ENCODE measurements at regions not wholly inside any gene's neighbourhood (a gene's known extent, or its start where the extent isn't known, plus 50 kb on each side); places are given as distances from the start of the nearest gene placed in this dataset.

DNA sequence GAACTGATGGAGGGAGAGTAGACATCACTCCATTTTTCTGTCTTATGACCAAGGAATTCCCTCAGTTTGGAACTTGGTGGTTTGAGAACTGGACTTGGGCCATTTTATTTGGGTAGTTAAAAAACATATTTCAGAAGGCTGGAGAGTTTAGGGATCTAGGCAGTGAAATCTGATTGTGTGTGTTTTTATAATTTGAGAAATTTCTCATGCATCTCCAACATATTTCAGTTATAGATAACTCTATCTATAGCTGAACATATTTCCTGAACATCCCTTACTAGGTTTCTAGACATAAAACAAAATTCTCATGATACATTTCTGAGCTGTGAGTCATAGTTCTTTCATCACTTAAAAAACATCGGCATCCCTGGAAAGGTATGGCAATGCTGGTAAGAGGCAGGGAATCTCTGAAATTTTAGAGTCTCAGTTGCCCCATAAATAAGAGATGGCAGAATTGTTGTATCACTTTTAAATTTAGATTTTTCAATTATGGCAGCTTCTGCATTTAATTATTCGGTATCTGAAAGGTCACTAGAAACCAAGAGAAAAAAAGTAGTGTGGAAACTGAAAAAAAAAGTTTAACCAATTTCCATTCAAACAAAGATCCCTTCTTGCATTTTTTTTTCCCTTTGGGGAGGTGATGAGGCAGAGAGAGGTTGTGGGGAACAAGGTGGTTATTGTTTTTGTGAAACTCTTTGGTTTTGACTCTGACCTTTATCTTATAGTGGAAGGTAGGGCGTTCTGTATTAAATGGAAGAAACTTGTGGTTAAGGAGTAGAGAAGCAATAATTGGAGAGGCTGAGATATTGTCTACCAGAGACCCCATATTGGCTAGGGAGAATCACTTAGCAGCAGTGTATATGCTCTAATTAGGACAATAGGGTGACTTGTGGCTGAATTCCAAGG lies 102.9 kb downstream of the FASLG start:
- Histone ChIP-seq H3K27ac (no peak overlapping the region), H2AFZ (no peak overlapping the region), H3K4me2 (no peak overlapping the region), H3K4me3 (no peak overlapping the region), H3K27me3 (no peaks in the 10 kb centered on the region), H3K9me2 (replicated peaks; ENCODE audit: insufficient read depth) (no peaks in the 10 kb centered on the region), H4K20me1 (ENCODE audit: insufficient read depth, poor library complexity, severe bottlenecking) (no peaks in the 10 kb centered on the region), H3K4me1 (ENCODE audit: insufficient read depth) (no peaks in the 10 kb centered on the region), H3K9me3 (ENCODE audit: low read depth) (no peaks in the 10 kb centered on the region), H3K36me3 (replicated peaks; ENCODE audit: insufficient read depth, low read depth) (no peaks in the 10 kb centered on the region), H3K79me2 (no peaks in the 10 kb centered on the region)
- no peak for DNase-seq (ENCODE audit: low spot score)
- 85% methylated on average over 3 of the region's 3 CpGs for WGBS (ENCODE audit: low lambda C conversion rate, missing lambda C conversion rate)
- TF ChIP-seq EZH2 (IDR thresholded peaks at IDR 0.05; ENCODE audit: borderline replicate concordance), result no peak
- no peak for TF ChIP-seq EZH2phosphoT487 (IDR thresholded peaks at IDR 0.05; ENCODE audit: low read depth, severe bottlenecking, unreplicated experiment)
- TF ChIP-seq, protein P1, sequence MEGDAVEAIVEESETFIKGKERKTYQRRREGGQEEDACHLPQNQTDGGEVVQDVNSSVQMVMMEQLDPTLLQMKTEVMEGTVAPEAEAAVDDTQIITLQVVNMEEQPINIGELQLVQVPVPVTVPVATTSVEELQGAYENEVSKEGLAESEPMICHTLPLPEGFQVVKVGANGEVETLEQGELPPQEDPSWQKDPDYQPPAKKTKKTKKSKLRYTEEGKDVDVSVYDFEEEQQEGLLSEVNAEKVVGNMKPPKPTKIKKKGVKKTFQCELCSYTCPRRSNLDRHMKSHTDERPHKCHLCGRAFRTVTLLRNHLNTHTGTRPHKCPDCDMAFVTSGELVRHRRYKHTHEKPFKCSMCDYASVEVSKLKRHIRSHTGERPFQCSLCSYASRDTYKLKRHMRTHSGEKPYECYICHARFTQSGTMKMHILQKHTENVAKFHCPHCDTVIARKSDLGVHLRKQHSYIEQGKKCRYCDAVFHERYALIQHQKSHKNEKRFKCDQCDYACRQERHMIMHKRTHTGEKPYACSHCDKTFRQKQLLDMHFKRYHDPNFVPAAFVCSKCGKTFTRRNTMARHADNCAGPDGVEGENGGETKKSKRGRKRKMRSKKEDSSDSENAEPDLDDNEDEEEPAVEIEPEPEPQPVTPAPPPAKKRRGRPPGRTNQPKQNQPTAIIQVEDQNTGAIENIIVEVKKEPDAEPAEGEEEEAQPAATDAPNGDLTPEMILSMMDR (IDR thresholded peaks at IDR 0.05; ENCODE audit: poor library complexity), result no peak

DNA sequence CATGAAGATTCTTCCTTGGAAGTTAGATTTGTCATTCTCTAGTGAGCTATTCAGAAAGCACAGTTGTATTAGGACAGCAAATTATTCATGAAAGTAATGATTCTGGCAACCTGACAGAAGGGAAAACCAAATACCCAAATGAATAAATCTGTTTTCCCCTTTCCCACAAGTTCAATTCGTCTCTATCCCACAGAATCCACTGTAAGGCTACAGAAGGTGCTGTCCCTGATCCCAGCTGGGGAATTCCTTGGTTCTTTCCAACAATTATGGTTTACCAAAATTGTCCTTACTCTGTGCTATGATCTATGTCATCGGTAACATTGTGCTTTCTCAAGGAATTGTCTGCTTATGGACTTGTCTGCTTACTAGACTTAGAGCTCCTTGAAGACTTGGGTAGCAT lies 104.2 kb downstream of the FASLG start:
- H3K4me2 ChIP-seq, result no peak overlapping the region
- H4K20me1 ChIP-seq (ENCODE audit: insufficient read depth, poor library complexity, severe bottlenecking), result no peaks in the 10 kb centered on the region
- H3K27me3 ChIP-seq, result no peaks in the 10 kb centered on the region
- H3K79me2 ChIP-seq, result no peaks in the 10 kb centered on the region
- no peak overlapping the region for H3K27ac ChIP-seq
- no peaks in the 10 kb centered on the region for H3K36me3 ChIP-seq (replicated peaks; ENCODE audit: insufficient read depth, low read depth)
- no peaks in the 10 kb centered on the region for H3K9me3 ChIP-seq (ENCODE audit: low read depth)
- H3K4me3 ChIP-seq, result no peak overlapping the region
- H3K9me2 ChIP-seq (replicated peaks; ENCODE audit: insufficient read depth), result no peaks in the 10 kb centered on the region
- TF ChIP-seq EZH2phosphoT487 (IDR thresholded peaks at IDR 0.05; ENCODE audit: low read depth, severe bottlenecking, unreplicated experiment) (no peak), EZH2 (IDR thresholded peaks at IDR 0.05; ENCODE audit: borderline replicate concordance) (no peak)
- TF ChIP-seq, protein P1 (IDR thresholded peaks at IDR 0.05; ENCODE audit: poor library complexity), result no peak
- no peak for DNase-seq (ENCODE audit: low spot score)
- H2AFZ ChIP-seq, result no peak overlapping the region
- no peaks in the 10 kb centered on the region for H3K4me1 ChIP-seq (ENCODE audit: insufficient read depth)
- WGBS (ENCODE audit: low lambda C conversion rate, missing lambda C conversion rate), result 89% methylated on average over 2 of the region's 2 CpGs

DNA sequence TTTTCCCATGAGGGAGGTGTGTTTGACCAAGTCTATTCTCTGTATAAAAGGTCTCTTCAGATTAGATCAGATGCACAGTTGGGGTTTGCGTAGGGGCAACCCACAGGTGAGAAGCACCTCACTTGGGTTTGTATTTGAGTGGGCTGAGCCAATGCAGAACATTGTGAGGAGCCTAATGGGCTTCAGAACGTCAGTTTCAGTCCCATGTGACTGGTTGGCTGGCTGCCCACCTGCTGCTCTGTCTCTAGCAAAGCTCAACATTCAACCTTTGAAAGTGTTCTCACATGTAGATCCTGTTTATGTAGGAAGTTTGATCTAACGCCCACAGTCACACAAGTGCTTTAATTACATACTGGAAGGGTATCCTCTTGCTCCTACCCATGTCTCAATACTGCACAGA lies 105.5 kb downstream of the FASLG start:
- TF ChIP-seq EZH2 (IDR thresholded peaks at IDR 0.05; ENCODE audit: borderline replicate concordance), result no peak
- TF ChIP-seq, protein P1 (IDR thresholded peaks at IDR 0.05; ENCODE audit: poor library complexity), result no peak
- no peak for TF ChIP-seq EZH2phosphoT487 (IDR thresholded peaks at IDR 0.05; ENCODE audit: low read depth, severe bottlenecking, unreplicated experiment)
- H3K4me2 ChIP-seq, result no peak overlapping the region
- H4K20me1 ChIP-seq (ENCODE audit: insufficient read depth, poor library complexity, severe bottlenecking), result no peaks in the 10 kb centered on the region
- no peaks in the 10 kb centered on the region for H3K9me2 ChIP-seq (replicated peaks; ENCODE audit: insufficient read depth)
- no peak overlapping the region for H3K27ac ChIP-seq
- no peak overlapping the region for H2AFZ ChIP-seq
- DNase-seq (ENCODE audit: low spot score), result no peak
- no peaks in the 10 kb centered on the region for H3K9me3 ChIP-seq (ENCODE audit: low read depth)
- H3K4me3 ChIP-seq, result no peak overlapping the region
- no peaks in the 10 kb centered on the region for H3K4me1 ChIP-seq (ENCODE audit: insufficient read depth)
- no peaks in the 10 kb centered on the region for H3K79me2 ChIP-seq
- WGBS (ENCODE audit: low lambda C conversion rate, missing lambda C conversion rate), result 74% methylated on average over 3 of the region's 3 CpGs
- no peaks in the 10 kb centered on the region for H3K27me3 ChIP-seq
- no peaks in the 10 kb centered on the region for H3K36me3 ChIP-seq (replicated peaks; ENCODE audit: insufficient read depth, low read depth)
